ENCODE measurements at regions not wholly inside any gene's neighbourhood (a gene's known extent, or its start where the extent isn't known, plus 50 kb on each side); places are given as distances from the start of the nearest gene placed in this dataset.
"Not testable (repeated sequence)": the region's sequence is repeated elsewhere in the genome, so short reads cannot be mapped to it uniquely, and the experiment has no call there.

GRCh38 chr11:96545192-96545591 lies 155.4 kb downstream of the JRKL start:
- not testable (repeated sequence) for H3K4me3 ChIP-seq (ENCODE audit: low read length in 3 of 3); H3K9me3 ChIP-seq (ENCODE audit: control insufficient read depth in 3 of 3, low read length in 3 of 3); H3K4me1 ChIP-seq (ENCODE audit: control insufficient read depth in 3 of 3, insufficient read depth in 3 of 3, low read length in 3 of 3); H3K27me3 ChIP-seq (ENCODE audit: control insufficient read depth in 3 of 3, insufficient read depth in 3 of 3, low read length in 3 of 3); H3K27ac ChIP-seq (ENCODE audit: low read depth, low read length); H3K36me3 ChIP-seq (ENCODE audit: control insufficient read depth in 3 of 3, insufficient read depth in 3 of 3, low read length in 3 of 3); H3K9ac ChIP-seq (ENCODE audit: low read depth in 1 of 3, low read length in 3 of 3)

DNA sequence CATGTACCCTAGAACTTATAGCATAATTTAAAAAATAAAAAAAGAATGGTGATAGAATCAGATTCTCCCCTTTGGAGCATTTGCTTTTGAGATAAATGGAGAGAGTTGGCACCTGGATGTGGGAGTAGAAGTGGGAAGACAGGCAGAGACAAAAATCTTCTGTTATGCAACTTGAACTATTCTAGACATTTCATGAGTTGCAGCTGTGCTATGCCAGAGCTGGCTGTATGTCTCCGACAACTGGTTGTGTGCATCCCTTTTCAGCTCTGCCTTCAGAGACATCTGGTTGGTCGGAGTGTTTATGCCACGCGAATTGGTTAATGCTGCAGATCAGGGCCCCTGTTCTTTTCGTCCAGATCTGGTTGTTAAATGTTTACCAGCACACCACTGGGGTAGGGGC lies 161.3 kb downstream of the JRKL start:
- H3K36me3 ChIP-seq (ENCODE audit: control insufficient read depth in 3 of 3, insufficient read depth in 3 of 3, low read length in 3 of 3): no peaks in the 10 kb centered on the region
- no peak overlapping the region for H3K27ac ChIP-seq (ENCODE audit: low read depth, low read length)
- no peak overlapping the region for H3K4me3 ChIP-seq (ENCODE audit: low read length in 3 of 3)
- no peak overlapping the region for H3K9ac ChIP-seq (ENCODE audit: low read depth in 1 of 3, low read length in 3 of 3)
- H3K27me3 ChIP-seq (ENCODE audit: control insufficient read depth in 3 of 3, insufficient read depth in 3 of 3, low read length in 3 of 3): no peaks in the 10 kb centered on the region
- no peaks in the 10 kb centered on the region for H3K9me3 ChIP-seq (ENCODE audit: control insufficient read depth in 3 of 3, low read length in 3 of 3)
- no peaks in the 10 kb centered on the region for H3K4me1 ChIP-seq (ENCODE audit: control insufficient read depth in 3 of 3, insufficient read depth in 3 of 3, low read length in 3 of 3)

- no peak overlapping the region for H3K27ac ChIP-seq (ENCODE audit: low read depth, low read length)
- H3K4me1 ChIP-seq (ENCODE audit: control insufficient read depth in 3 of 3, insufficient read depth in 3 of 3, low read length in 3 of 3): no peaks in the 10 kb centered on the region
- no peak overlapping the region for H3K4me3 ChIP-seq (ENCODE audit: low read length in 3 of 3)
- H3K9ac ChIP-seq (ENCODE audit: low read depth in 1 of 3, low read length in 3 of 3): no peak overlapping the region
- H3K27me3 ChIP-seq (ENCODE audit: control insufficient read depth in 3 of 3, insufficient read depth in 3 of 3, low read length in 3 of 3): no peaks in the 10 kb centered on the region
- no peaks in the 10 kb centered on the region for H3K9me3 ChIP-seq (ENCODE audit: control insufficient read depth in 3 of 3, low read length in 3 of 3)
- H3K36me3 ChIP-seq (ENCODE audit: control insufficient read depth in 3 of 3, insufficient read depth in 3 of 3, low read length in 3 of 3): no peaks in the 10 kb centered on the region
Measured at GRCh38 chr11:96554236-96554820, 164.5 kb downstream of the JRKL start.

GRCh38 chr11:96555826-96556225 lies 166.0 kb downstream of the JRKL start:
- not testable (repeated sequence) for H3K27ac ChIP-seq (ENCODE audit: low read depth, low read length); H3K4me1 ChIP-seq (ENCODE audit: control insufficient read depth in 3 of 3, insufficient read depth in 3 of 3, low read length in 3 of 3); H3K9me3 ChIP-seq (ENCODE audit: control insufficient read depth in 3 of 3, low read length in 3 of 3); H3K9ac ChIP-seq (ENCODE audit: low read depth in 1 of 3, low read length in 3 of 3); H3K27me3 ChIP-seq (ENCODE audit: control insufficient read depth in 3 of 3, insufficient read depth in 3 of 3, low read length in 3 of 3); H3K36me3 ChIP-seq (ENCODE audit: control insufficient read depth in 3 of 3, insufficient read depth in 3 of 3, low read length in 3 of 3); H3K4me3 ChIP-seq (ENCODE audit: low read length in 3 of 3)

GRCh38 chr11:96560727-96561126 lies 170.9 kb downstream of the JRKL start:
- H3K4me1 ChIP-seq (ENCODE audit: control insufficient read depth in 3 of 3, insufficient read depth in 3 of 3, low read length in 3 of 3); H3K36me3 ChIP-seq (ENCODE audit: control insufficient read depth in 3 of 3, insufficient read depth in 3 of 3, low read length in 3 of 3); H3K9ac ChIP-seq (ENCODE audit: low read depth in 1 of 3, low read length in 3 of 3); H3K27me3 ChIP-seq (ENCODE audit: control insufficient read depth in 3 of 3, insufficient read depth in 3 of 3, low read length in 3 of 3); H3K4me3 ChIP-seq (ENCODE audit: low read length in 3 of 3); H3K9me3 ChIP-seq (ENCODE audit: control insufficient read depth in 3 of 3, low read length in 3 of 3); H3K27ac ChIP-seq (ENCODE audit: low read depth, low read length): not testable (repeated sequence)

GRCh38 chr11:96567176-96567575 lies 177.4 kb downstream of the JRKL start:
- Histone ChIP-seq H3K27ac (ENCODE audit: low read depth, low read length) (peak overlapping the region; percentile 29), H3K36me3 (ENCODE audit: control insufficient read depth in 3 of 3, insufficient read depth in 3 of 3, low read length in 3 of 3) (no peaks in the 10 kb centered on the region), H3K9ac (ENCODE audit: low read depth in 1 of 3, low read length in 3 of 3) (peak overlapping the region in 1 of 3 donors; percentile 32), H3K4me3 (ENCODE audit: low read length in 3 of 3) (peak overlapping the region in 2 of 3 donors; percentile 15 to 53), H3K4me1 (ENCODE audit: control insufficient read depth in 3 of 3, insufficient read depth in 3 of 3, low read length in 3 of 3) (no peaks in the 10 kb centered on the region), H3K9me3 (ENCODE audit: control insufficient read depth in 3 of 3, low read length in 3 of 3) (no peaks in the 10 kb centered on the region), H3K27me3 (ENCODE audit: control insufficient read depth in 3 of 3, insufficient read depth in 3 of 3, low read length in 3 of 3) (no peaks in the 10 kb centered on the region)

- Histone ChIP-seq H3K4me3 (ENCODE audit: low read length in 3 of 3) (peak overlapping the region in 1 of 3 donors; percentile 53), H3K9me3 (ENCODE audit: control insufficient read depth in 3 of 3, low read length in 3 of 3) (no peaks in the 10 kb centered on the region), H3K9ac (ENCODE audit: low read depth in 1 of 3, low read length in 3 of 3) (peak overlapping the region in 1 of 3 donors; percentile 32), H3K27ac (ENCODE audit: low read depth, low read length) (peak overlapping the region; percentile 29), H3K27me3 (ENCODE audit: control insufficient read depth in 3 of 3, insufficient read depth in 3 of 3, low read length in 3 of 3) (no peaks in the 10 kb centered on the region), H3K4me1 (ENCODE audit: control insufficient read depth in 3 of 3, insufficient read depth in 3 of 3, low read length in 3 of 3) (no peaks in the 10 kb centered on the region), H3K36me3 (ENCODE audit: control insufficient read depth in 3 of 3, insufficient read depth in 3 of 3, low read length in 3 of 3) (no peaks in the 10 kb centered on the region)
Measured at GRCh38 chr11:96567667-96568066, 177.9 kb downstream of the JRKL start.

GRCh38 chr11:96576383-96576782 lies 186.6 kb downstream of the JRKL start:
- Histone ChIP-seq H3K9ac (ENCODE audit: low read depth in 1 of 3, low read length in 3 of 3) (no peak overlapping the region), H3K27me3 (ENCODE audit: control insufficient read depth in 3 of 3, insufficient read depth in 3 of 3, low read length in 3 of 3) (no peaks in the 10 kb centered on the region), H3K36me3 (ENCODE audit: control insufficient read depth in 3 of 3, insufficient read depth in 3 of 3, low read length in 3 of 3) (no peaks in the 10 kb centered on the region), H3K4me3 (ENCODE audit: low read length in 3 of 3) (no peak overlapping the region), H3K9me3 (ENCODE audit: control insufficient read depth in 3 of 3, low read length in 3 of 3) (no peaks in the 10 kb centered on the region), H3K4me1 (ENCODE audit: control insufficient read depth in 3 of 3, insufficient read depth in 3 of 3, low read length in 3 of 3) (no peaks in the 10 kb centered on the region), H3K27ac (ENCODE audit: low read depth, low read length) (no peak overlapping the region)

DNA sequence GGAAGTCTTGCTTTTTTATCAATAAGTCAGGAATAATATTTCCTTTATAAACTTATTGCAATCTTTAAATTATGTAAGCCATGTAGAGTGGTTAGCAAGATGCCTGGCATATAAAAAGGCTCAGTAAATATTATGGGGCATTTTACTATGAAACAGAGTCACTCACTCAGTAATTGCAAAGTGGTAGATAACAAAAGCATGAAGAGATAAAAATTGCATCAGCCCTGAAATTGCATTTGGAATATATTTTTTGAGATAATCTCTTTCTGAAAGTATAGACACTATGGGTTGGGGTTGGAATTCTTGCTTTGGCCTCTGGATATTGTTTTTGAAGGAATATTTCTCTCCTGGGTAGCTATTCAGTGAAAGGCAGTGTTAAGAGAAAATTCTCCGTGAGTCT lies 188.6 kb downstream of the JRKL start:
- no peaks in the 10 kb centered on the region for H3K4me1 ChIP-seq (ENCODE audit: control insufficient read depth in 3 of 3, insufficient read depth in 3 of 3, low read length in 3 of 3)
- no peaks in the 10 kb centered on the region for H3K9me3 ChIP-seq (ENCODE audit: control insufficient read depth in 3 of 3, low read length in 3 of 3)
- no peak overlapping the region for H3K4me3 ChIP-seq (ENCODE audit: low read length in 3 of 3)
- H3K27ac ChIP-seq (ENCODE audit: low read depth, low read length): no peak overlapping the region
- H3K9ac ChIP-seq (ENCODE audit: low read depth in 1 of 3, low read length in 3 of 3): no peak overlapping the region
- no peaks in the 10 kb centered on the region for H3K36me3 ChIP-seq (ENCODE audit: control insufficient read depth in 3 of 3, insufficient read depth in 3 of 3, low read length in 3 of 3)
- H3K27me3 ChIP-seq (ENCODE audit: control insufficient read depth in 3 of 3, insufficient read depth in 3 of 3, low read length in 3 of 3): no peaks in the 10 kb centered on the region

DNA sequence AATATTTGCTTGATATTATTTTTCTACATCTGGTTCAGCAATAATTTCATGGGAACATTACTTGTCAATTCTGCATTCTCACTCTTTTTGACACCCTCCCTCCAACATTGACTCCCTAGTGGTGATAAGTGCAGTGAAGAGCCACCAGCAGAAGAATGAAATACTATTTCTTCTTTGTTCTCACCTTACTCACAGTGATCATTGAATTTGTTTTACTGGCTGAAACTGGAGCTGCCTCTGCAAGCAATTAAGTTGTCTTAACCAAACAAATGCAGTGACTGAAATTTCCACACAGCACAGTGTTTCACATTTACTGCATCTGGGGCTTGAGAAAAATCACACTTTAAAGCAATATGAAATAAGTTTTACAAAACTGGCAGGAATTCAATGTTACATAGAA lies 189.8 kb downstream of the JRKL start:
- H3K9me3 ChIP-seq (ENCODE audit: control insufficient read depth in 3 of 3, low read length in 3 of 3): peaks cover 0 to 3% (median 0%) of the 10 kb centered on the region in 3 donors
- no peak overlapping the region for H3K27ac ChIP-seq (ENCODE audit: low read depth, low read length)
- no peak overlapping the region for H3K9ac ChIP-seq (ENCODE audit: low read depth in 1 of 3, low read length in 3 of 3)
- H3K36me3 ChIP-seq (ENCODE audit: control insufficient read depth in 3 of 3, insufficient read depth in 3 of 3, low read length in 3 of 3): no peaks in the 10 kb centered on the region
- no peaks in the 10 kb centered on the region for H3K27me3 ChIP-seq (ENCODE audit: control insufficient read depth in 3 of 3, insufficient read depth in 3 of 3, low read length in 3 of 3)
- no peaks in the 10 kb centered on the region for H3K4me1 ChIP-seq (ENCODE audit: control insufficient read depth in 3 of 3, insufficient read depth in 3 of 3, low read length in 3 of 3)
- H3K4me3 ChIP-seq (ENCODE audit: low read length in 3 of 3): no peak overlapping the region

Measured in skeletal muscle tissue (tissue), 3 donors.